ENCODE measurements at regions not wholly inside any gene's neighbourhood (a gene's known extent, or its start where the extent isn't known, plus 50 kb on each side); places are given as distances from the start of the nearest gene placed in this dataset.

DNA sequence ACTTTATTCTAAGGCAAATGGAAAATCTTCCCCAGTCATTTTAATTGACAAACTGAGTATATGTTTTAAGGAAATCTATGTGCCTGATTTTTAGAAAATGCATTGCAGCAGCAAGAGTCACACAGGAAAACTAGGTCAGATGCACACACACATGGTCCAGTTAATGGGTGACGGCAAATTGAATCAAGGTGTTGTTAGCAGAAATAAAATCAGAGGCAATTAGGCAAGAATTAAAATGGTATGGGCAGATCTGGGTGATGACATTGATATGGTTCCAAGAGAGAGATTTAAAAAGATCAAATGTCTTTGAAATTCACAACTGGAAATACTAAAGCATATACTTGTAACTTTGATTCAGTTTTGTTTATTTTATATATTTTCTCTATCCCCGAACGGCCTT is 174.2 kb upstream of the CDH19 start:
- TF ChIP-seq ZFX (IDR thresholded peaks at IDR 0.05; ENCODE audit: borderline replicate concordance) = no peak
- TF ChIP-seq, protein P1, sequence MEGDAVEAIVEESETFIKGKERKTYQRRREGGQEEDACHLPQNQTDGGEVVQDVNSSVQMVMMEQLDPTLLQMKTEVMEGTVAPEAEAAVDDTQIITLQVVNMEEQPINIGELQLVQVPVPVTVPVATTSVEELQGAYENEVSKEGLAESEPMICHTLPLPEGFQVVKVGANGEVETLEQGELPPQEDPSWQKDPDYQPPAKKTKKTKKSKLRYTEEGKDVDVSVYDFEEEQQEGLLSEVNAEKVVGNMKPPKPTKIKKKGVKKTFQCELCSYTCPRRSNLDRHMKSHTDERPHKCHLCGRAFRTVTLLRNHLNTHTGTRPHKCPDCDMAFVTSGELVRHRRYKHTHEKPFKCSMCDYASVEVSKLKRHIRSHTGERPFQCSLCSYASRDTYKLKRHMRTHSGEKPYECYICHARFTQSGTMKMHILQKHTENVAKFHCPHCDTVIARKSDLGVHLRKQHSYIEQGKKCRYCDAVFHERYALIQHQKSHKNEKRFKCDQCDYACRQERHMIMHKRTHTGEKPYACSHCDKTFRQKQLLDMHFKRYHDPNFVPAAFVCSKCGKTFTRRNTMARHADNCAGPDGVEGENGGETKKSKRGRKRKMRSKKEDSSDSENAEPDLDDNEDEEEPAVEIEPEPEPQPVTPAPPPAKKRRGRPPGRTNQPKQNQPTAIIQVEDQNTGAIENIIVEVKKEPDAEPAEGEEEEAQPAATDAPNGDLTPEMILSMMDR (IDR thresholded peaks at IDR 0.05) = no peak
- H3K27ac ChIP-seq = no peak overlapping the region

- no peak overlapping the region for H3K27ac ChIP-seq
- no peak for TF ChIP-seq ZFX (IDR thresholded peaks at IDR 0.05; ENCODE audit: borderline replicate concordance)
Observed at GRCh38 chr18:66769375-66769774, 165.5 kb upstream of the CDH19 start.

- no peak overlapping the region for H3K27ac ChIP-seq
- TF ChIP-seq ZFX (IDR thresholded peaks at IDR 0.05; ENCODE audit: borderline replicate concordance) = no peak
- TF ChIP-seq, protein P1 (IDR thresholded peaks at IDR 0.05) = no peak
Observed at GRCh38 chr18:66764230-66764629, 160.3 kb upstream of the CDH19 start.

DNA sequence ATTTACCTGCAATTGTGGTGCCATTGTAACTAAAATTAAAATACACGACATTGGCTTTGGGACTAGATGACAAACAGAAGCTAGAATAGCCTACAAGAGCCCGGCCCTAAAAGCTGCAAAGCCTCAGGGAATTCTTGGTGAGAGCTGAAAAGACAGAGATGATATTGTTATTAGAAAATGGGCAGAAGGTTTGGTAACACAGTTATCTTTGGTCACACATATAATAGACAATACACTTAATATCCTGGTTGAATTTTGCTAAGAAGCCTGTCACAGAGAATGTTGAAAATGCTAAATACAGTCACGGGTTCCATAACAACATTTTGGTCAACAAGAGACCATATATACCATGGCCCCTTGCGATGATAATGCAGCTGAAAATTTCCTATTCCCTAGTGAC is 157.3 kb upstream of the CDH19 start:
- no peak overlapping the region for H3K27ac ChIP-seq
- TF ChIP-seq, protein P1 (IDR thresholded peaks at IDR 0.05) = no peak
- no peak for TF ChIP-seq ZFX (IDR thresholded peaks at IDR 0.05; ENCODE audit: borderline replicate concordance)

GRCh38 chr18:66760559-66760958 is 156.7 kb upstream of the CDH19 start:
- no peak for TF ChIP-seq ZFX (IDR thresholded peaks at IDR 0.05; ENCODE audit: borderline replicate concordance)
- TF ChIP-seq, protein P1 (IDR thresholded peaks at IDR 0.05) = no peak
- no peak overlapping the region for H3K27ac ChIP-seq

- TF ChIP-seq, protein P1 (IDR thresholded peaks at IDR 0.05) = no peak
- no peak for TF ChIP-seq ZFX (IDR thresholded peaks at IDR 0.05; ENCODE audit: borderline replicate concordance)
- H3K27ac ChIP-seq = no peak overlapping the region
Observed at GRCh38 chr18:66759050-66759828, 155.3 kb upstream of the CDH19 start.

GRCh38 chr18:66757946-66758345 is 154.1 kb upstream of the CDH19 start:
- TF ChIP-seq ZFX (IDR thresholded peaks at IDR 0.05; ENCODE audit: borderline replicate concordance) = no peak
- TF ChIP-seq, protein P1 (IDR thresholded peaks at IDR 0.05) = no peak
- no peak overlapping the region for H3K27ac ChIP-seq

All from 22Rv1 (cell line).